Colonic mucosa (tissue), 4 donors: ENCODE measurements at regions not wholly inside any gene's neighbourhood (a gene's known extent, or its start where the extent isn't known, plus 50 kb on each side); places are given as distances from the start of the nearest gene placed in this dataset.

ENCODE experiments used
- DNase-seq: peaks from one replicate; pipeline ENCODE4 v3.0.0-alpha.2; 2020
- H3K27ac ChIP-seq: fragments of 200-600 bp; one replicate; pipeline ENCODE4 v1.8.0; 2021
- H3K27me3 ChIP-seq: fragments of 200-600 bp; one replicate; pipeline ENCODE4 v1.8.0; 2021
- H3K36me3 ChIP-seq: fragments of 200-600 bp; one replicate; pipeline ENCODE4 v1.8.0; 2021
- H3K4me1 ChIP-seq: fragments of 200-600 bp; one replicate; pipeline ENCODE4 v1.8.0; 2021; ENCODE audit warnings: mild to moderate bottlenecking
- H3K4me3 ChIP-seq: fragments of 200-600 bp; one replicate; pipeline ENCODE4 v1.8.0; 2021
- H3K9ac ChIP-seq, 2 donors: one replicate each; pipeline ENCODE4 v1.7.0; 2013; ENCODE audit warnings: control low read depth in 2 of 2, low read depth in 2 of 2, low read length in 2 of 2
- H3K9me3 ChIP-seq: fragments of 200-600 bp; one replicate; pipeline ENCODE4 v1.8.0; 2021
- CTCF ChIP-seq: fragments of 200-600 bp; IDR thresholded peaks from one replicate; pipeline ENCODE4 v1.8.0; 2022; ENCODE audit warnings: antibody characterized with exemption, mild to moderate bottlenecking
- intact Hi-C: fragments of 100-400 bp; cut with DNase I; formaldehyde crosslinking; loops from one replicate; pipeline ENCODE4 v1.14.1; 2022
- donor health status: healthy.
- donor health status: DM: no; HTN: no; CAD: no.
- donor health status: DM: no; HTN: no; CAD: no.

GRCh38 chr1:55529017-55529416, 313.9 kb upstream of the USP24 start:
- Histone ChIP-seq H3K9ac (no peak overlapping the region), H3K27ac (no peak overlapping the region), H3K36me3 (no peaks in the 10 kb centered on the region), H3K4me1 (no peaks in the 10 kb centered on the region), H3K9me3 (no peaks in the 10 kb centered on the region), H3K27me3 (no peaks in the 10 kb centered on the region), H3K4me3 (no peak overlapping the region)
- intact Hi-C loops = no loop called here
- TF ChIP-seq CTCF = no peak
- no peak for DNase-seq

GRCh38 chr1:55527831-55528230, 312.7 kb upstream of the USP24 start:
- H3K4me3 ChIP-seq = no peak overlapping the region
- no peak for TF ChIP-seq CTCF
- H3K4me1 ChIP-seq = no peaks in the 10 kb centered on the region
- no peaks in the 10 kb centered on the region for H3K9me3 ChIP-seq
- DNase-seq = no peak
- no peaks in the 10 kb centered on the region for H3K27me3 ChIP-seq
- no peak overlapping the region for H3K9ac ChIP-seq
- no peak overlapping the region for H3K27ac ChIP-seq
- no peaks in the 10 kb centered on the region for H3K36me3 ChIP-seq
- intact Hi-C loops = no loop called here

- Histone ChIP-seq H3K36me3 (no peaks in the 10 kb centered on the region), H3K4me1 (no peaks in the 10 kb centered on the region), H3K4me3 (no peak overlapping the region), H3K9me3 (no peaks in the 10 kb centered on the region), H3K27ac (no peak overlapping the region), H3K9ac (no peak overlapping the region), H3K27me3 (no peaks in the 10 kb centered on the region)
- intact Hi-C loops = no loop called here
- no peak for DNase-seq
- TF ChIP-seq CTCF = no peak
These were observed 311.6 kb upstream of the USP24 start for GRCh38 chr1:55526716-55527115.

- H3K4me1 ChIP-seq = no peaks in the 10 kb centered on the region
- no peak overlapping the region for H3K27ac ChIP-seq
These were observed 308.8 kb upstream of the USP24 start for GRCh38 chr1:55524006-55524405.

GRCh38 chr1:55522982-55523381, 307.8 kb upstream of the USP24 start:
- Histone ChIP-seq H3K36me3 (no peaks in the 10 kb centered on the region), H3K27me3 (no peaks in the 10 kb centered on the region), H3K9me3 (no peaks in the 10 kb centered on the region), H3K27ac (no peak overlapping the region), H3K4me3 (no peak overlapping the region), H3K9ac (no peak overlapping the region), H3K4me1 (no peaks in the 10 kb centered on the region)
- TF ChIP-seq CTCF = no peak
- no peak for DNase-seq
- intact Hi-C loops = no loop called here

More at GRCh38 chr1:55524006-55524405, 308.8 kb upstream of the USP24 start:
- DNase-seq = peak; percentile 77
- no peak for TF ChIP-seq CTCF
- Histone ChIP-seq H3K27me3 (no peaks in the 10 kb centered on the region), H3K9ac (no peak overlapping the region), H3K36me3 (no peaks in the 10 kb centered on the region), H3K9me3 (no peaks in the 10 kb centered on the region), H3K4me3 (no peak overlapping the region)
- intact Hi-C loops = no loop called here

- H3K27ac ChIP-seq = no peak overlapping the region
- H3K9ac ChIP-seq = no peak overlapping the region
- no peak for DNase-seq
- no peaks in the 10 kb centered on the region for H3K4me1 ChIP-seq
- H3K27me3 ChIP-seq = no peaks in the 10 kb centered on the region
- no peak for TF ChIP-seq CTCF
- no peak overlapping the region for H3K4me3 ChIP-seq
- no peaks in the 10 kb centered on the region for H3K9me3 ChIP-seq
- H3K36me3 ChIP-seq = no peaks in the 10 kb centered on the region
- intact Hi-C loops = no loop called here
These were observed 307.3 kb upstream of the USP24 start for GRCh38 chr1:55522353-55522903.
